Testis (tissue), 2 donors: ENCODE measurements at regions not wholly inside any gene's neighbourhood (a gene's known extent, or its start where the extent isn't known, plus 50 kb on each side); places are given as distances from the start of the nearest gene placed in this dataset.

Experiments
- DNase-seq: peaks from one replicate; pipeline ENCODE4 v3.0.0-alpha.2; 2019
- H3K27ac ChIP-seq, 2 donors: fragments of 200-600 bp; sonication (generic); one replicate each; pipeline ENCODE4 v1.5.1; 2019
- H3K27me3 ChIP-seq: fragments of 200-600 bp; sonication (generic); one replicate; pipeline ENCODE4 v1.5.1; 2019
- H3K36me3 ChIP-seq: fragments of 200-600 bp; sonication (generic); one replicate; pipeline ENCODE4 v1.5.1; 2017; ENCODE audit warnings: low read depth; ENCODE audit errors: missing control alignments
- H3K4me1 ChIP-seq: fragments of 200-600 bp; sonication (generic); one replicate; pipeline ENCODE4 v1.5.1; 2019
- H3K4me3 ChIP-seq, 2 donors: fragments of 200-600 bp; sonication (generic); one replicate each; pipeline ENCODE4 v1.5.1; 2017 to 2019
- H3K9me3 ChIP-seq: fragments of 200-600 bp; sonication (generic); one replicate; pipeline ENCODE4 v1.5.1; 2017
- CTCF ChIP-seq, 3 experiments: fragments of 450-650 bp in 2 of 3; fragments of 200-600 bp in 1 of 3; sonication (generic) in 1 of 3; IDR thresholded peaks; one replicate each; pipeline ENCODE4 v1.5.1; 2016 to 2019; ENCODE audit warnings: antibody characterized with exemption in 3 of 3, mild to moderate bottlenecking in 2 of 3, moderate library complexity in 1 of 3
- POLR2A ChIP-seq: fragments of 450-650 bp; IDR thresholded peaks from one replicate; pipeline ENCODE4 v1.6.1; 2017; ENCODE audit warnings: antibody characterized with exemption, mild to moderate bottlenecking, moderate library complexity
- WGBS, 2 donors: methylation state at CpG; one replicate each; pipeline ENCODE4 v1.1.5; 2018; 5-methylcytosine and 5-hydroxymethylcytosine counted together
- intact Hi-C: fragments of 100-400 bp; cut with DNase I; formaldehyde crosslinking; loops from one replicate; pipeline ENCODE4 v1.15.1; 2023; ENCODE audit warnings: low total_unique reads

GRCh38 chr3:103950676-103951075, 1416.0 kb upstream of the ALCAM start:
- no peak for DNase-seq
- no peaks in the 10 kb centered on the region for H3K4me1 ChIP-seq
- intact Hi-C loops, result no loop called here
- no peaks in the 10 kb centered on the region for H3K36me3 ChIP-seq
- no peaks in the 10 kb centered on the region for H3K27me3 ChIP-seq
- no peak overlapping the region for H3K4me3 ChIP-seq
- no peak overlapping the region for H3K27ac ChIP-seq
- 81 to 82% methylated on average over 3 of the region's 3 CpGs for WGBS, 2 donors
- H3K9me3 ChIP-seq, result no peaks in the 10 kb centered on the region
- no peak for TF ChIP-seq CTCF (IDR thresholded peaks at IDR 0.05)
- TF ChIP-seq POLR2A, result no peak

GRCh38 chr3:103953796-103954195, 1412.9 kb upstream of the ALCAM start:
- H3K36me3 ChIP-seq, result no peaks in the 10 kb centered on the region
- no peaks in the 10 kb centered on the region for H3K4me1 ChIP-seq
- no peak for DNase-seq
- H3K27me3 ChIP-seq, result no peaks in the 10 kb centered on the region
- no peak overlapping the region for H3K4me3 ChIP-seq
- no peaks in the 10 kb centered on the region for H3K9me3 ChIP-seq
- WGBS, 2 donors, result 91 to 98% methylated on average over 2 of the region's 2 CpGs
- no peak overlapping the region for H3K27ac ChIP-seq
- intact Hi-C loops, result no loop called here
- no peak for TF ChIP-seq CTCF (IDR thresholded peaks at IDR 0.05)
- TF ChIP-seq POLR2A, result no peak

GRCh38 chr3:103960819-103961218, 1405.9 kb upstream of the ALCAM start:
- H3K4me3 ChIP-seq, result no peak overlapping the region
- no peak overlapping the region for H3K27ac ChIP-seq
- intact Hi-C loops, result no loop called here
- H3K27me3 ChIP-seq, result no peaks in the 10 kb centered on the region
- no peaks in the 10 kb centered on the region for H3K9me3 ChIP-seq
- DNase-seq, result no peak
- TF ChIP-seq POLR2A (no peak), CTCF (IDR thresholded peaks at IDR 0.05) (no peak)
- H3K36me3 ChIP-seq, result no peaks in the 10 kb centered on the region
- no peaks in the 10 kb centered on the region for H3K4me1 ChIP-seq

GRCh38 chr3:103963599-103963998, 1403.1 kb upstream of the ALCAM start:
- WGBS, 2 donors, result 31 to 46% methylated on average over 2 of the region's 2 CpGs
- Histone ChIP-seq H3K27ac (no peak overlapping the region), H3K9me3 (no peaks in the 10 kb centered on the region), H3K27me3 (no peaks in the 10 kb centered on the region), H3K4me3 (no peak overlapping the region), H3K36me3 (no peaks in the 10 kb centered on the region), H3K4me1 (no peaks in the 10 kb centered on the region)
- TF ChIP-seq POLR2A (no peak), CTCF (IDR thresholded peaks at IDR 0.05) (no peak)
- intact Hi-C loops, result no loop called here
- DNase-seq, result no peak

- H3K9me3 ChIP-seq, result no peaks in the 10 kb centered on the region
- no peak for DNase-seq
- no peaks in the 10 kb centered on the region for H3K27me3 ChIP-seq
- no peak overlapping the region for H3K27ac ChIP-seq
- no peaks in the 10 kb centered on the region for H3K36me3 ChIP-seq
- no peak for TF ChIP-seq CTCF (IDR thresholded peaks at IDR 0.05)
- intact Hi-C loops, result no loop called here
- no peak overlapping the region for H3K4me3 ChIP-seq
- 80 to 92% methylated on average over 1 to 9 of the region's 9 CpGs for WGBS, 2 donors
- H3K4me1 ChIP-seq, result no peaks in the 10 kb centered on the region
These were observed 1400.9 kb upstream of the ALCAM start for GRCh38 chr3:103965764-103966163.
